ENCODE measurements at regions not wholly inside any gene's neighbourhood (a gene's known extent, or its start where the extent isn't known, plus 50 kb on each side); places are given as distances from the start of the nearest gene placed in this dataset.
A peak's percentile ranks its signal among the peaks of the same experiment; 100 is the strongest.
"Not testable (repeated sequence)": the region's sequence is repeated elsewhere in the genome, so short reads cannot be mapped to it uniquely, and the experiment has no call there.

- H3K4me1 Mint-ChIP-seq (ENCODE audit: low read depth, unreplicated experiment) = peaks cover 19% of the 10 kb centered on the region
- H3K27me3 Mint-ChIP-seq (ENCODE audit: unreplicated experiment) = peaks cover 9% of the 10 kb centered on the region
- TF ChIP-seq CTCF (IDR thresholded peaks at IDR 0.05; ENCODE audit: partially characterized antibody, unreplicated experiment) = no peak
- H3K9me3 Mint-ChIP-seq (ENCODE audit: unreplicated experiment) = peaks cover 6% of the 10 kb centered on the region
- H3K27ac Mint-ChIP-seq (ENCODE audit: unreplicated experiment) = no peak overlapping the region
- DNase-seq = no peak
- H3K36me3 Mint-ChIP-seq (ENCODE audit: unreplicated experiment) = no peaks in the 10 kb centered on the region
- H3K4me3 Mint-ChIP-seq (ENCODE audit: unreplicated experiment) = no peak overlapping the region
Observed at GRCh38 chr16:48059936-48060335, 95.9 kb downstream of the ABCC12 start.

GRCh38 chr16:48059190-48059589 lies 96.6 kb downstream of the ABCC12 start:
- H3K27me3 Mint-ChIP-seq (ENCODE audit: unreplicated experiment); H3K27ac Mint-ChIP-seq (ENCODE audit: unreplicated experiment); H3K36me3 Mint-ChIP-seq (ENCODE audit: unreplicated experiment): not testable (repeated sequence)

GRCh38 chr16:48057048-48057447 lies 98.7 kb downstream of the ABCC12 start:
- DNase-seq = no peak
- Mint-ChIP-seq H3K27ac (ENCODE audit: unreplicated experiment) (peak overlapping the region; percentile 89), H3K4me3 (ENCODE audit: unreplicated experiment) (peak overlapping the region; percentile 78), H3K36me3 (ENCODE audit: unreplicated experiment) (no peaks in the 10 kb centered on the region), H3K9me3 (ENCODE audit: unreplicated experiment) (peaks cover 4% of the 10 kb centered on the region), H3K4me1 (ENCODE audit: low read depth, unreplicated experiment) (peaks cover 34% of the 10 kb centered on the region), H3K27me3 (ENCODE audit: unreplicated experiment) (peaks cover 8% of the 10 kb centered on the region)
- TF ChIP-seq CTCF (IDR thresholded peaks at IDR 0.05; ENCODE audit: partially characterized antibody, unreplicated experiment) = no peak

More at GRCh38 chr16:48059190-48059589, 96.6 kb downstream of the ABCC12 start:
- H3K4me1 Mint-ChIP-seq (ENCODE audit: low read depth, unreplicated experiment) = peaks cover 22% of the 10 kb centered on the region
- not testable (repeated sequence) for DNase-seq; H3K4me3 Mint-ChIP-seq (ENCODE audit: unreplicated experiment); H3K9me3 Mint-ChIP-seq (ENCODE audit: unreplicated experiment)

GRCh38 chr16:48054881-48055601 lies 100.8 kb downstream of the ABCC12 start:
- Mint-ChIP-seq H3K36me3 (ENCODE audit: unreplicated experiment) (no peaks in the 10 kb centered on the region), H3K9me3 (ENCODE audit: unreplicated experiment) (peaks cover 4% of the 10 kb centered on the region), H3K4me1 (ENCODE audit: low read depth, unreplicated experiment) (peaks cover 34% of the 10 kb centered on the region), H3K27me3 (ENCODE audit: unreplicated experiment) (peaks cover 5% of the 10 kb centered on the region), H3K4me3 (ENCODE audit: unreplicated experiment) (no peak overlapping the region), H3K27ac (ENCODE audit: unreplicated experiment) (peak overlapping the region; percentile 52)
- peak; percentile 73 for TF ChIP-seq CTCF (IDR thresholded peaks at IDR 0.05; ENCODE audit: partially characterized antibody, unreplicated experiment)
- peak; percentile 70 for DNase-seq

GRCh38 chr16:48053418-48053745 lies 102.4 kb downstream of the ABCC12 start:
- peak; percentile 36 for DNase-seq
- H3K27ac Mint-ChIP-seq (ENCODE audit: unreplicated experiment) = no peak overlapping the region
- H3K4me3 Mint-ChIP-seq (ENCODE audit: unreplicated experiment) = no peak overlapping the region

More at GRCh38 chr16:48053418-48053745, 102.4 kb downstream of the ABCC12 start:
- H3K36me3 Mint-ChIP-seq (ENCODE audit: unreplicated experiment) = no peaks in the 10 kb centered on the region
- H3K27me3 Mint-ChIP-seq (ENCODE audit: unreplicated experiment) = peaks cover 2% of the 10 kb centered on the region
- peaks cover 4% of the 10 kb centered on the region for H3K9me3 Mint-ChIP-seq (ENCODE audit: unreplicated experiment)
- peaks cover 34% of the 10 kb centered on the region for H3K4me1 Mint-ChIP-seq (ENCODE audit: low read depth, unreplicated experiment)
- no peak for TF ChIP-seq CTCF (IDR thresholded peaks at IDR 0.05; ENCODE audit: partially characterized antibody, unreplicated experiment)

All from glutamatergic neuron (in vitro differentiated cells).